ENCODE measurements at regions not wholly inside any gene's neighbourhood (a gene's known extent, or its start where the extent isn't known, plus 50 kb on each side); places are given as distances from the start of the nearest gene placed in this dataset.

GRCh38 chr1:219271818-219272535 is 98.3 kb downstream of the LYPLAL1 start:
- Histone ChIP-seq H3K4me1 (replicated peaks; ENCODE audit: insufficient read depth) (no peaks in the 10 kb centered on the region), H2AFZ (no peak overlapping the region), H3F3A (ENCODE audit: insufficient read depth, low read depth) (no peaks in the 10 kb centered on the region), H3K36me3 (ENCODE audit: low read depth) (no peaks in the 10 kb centered on the region), H3K9me3 (ENCODE audit: insufficient read depth, low read depth) (no peaks in the 10 kb centered on the region), H3K27me3 (ENCODE audit: insufficient read depth, low read depth) (no peaks in the 10 kb centered on the region), H4K20me1 (ENCODE audit: insufficient read depth) (no peaks in the 10 kb centered on the region), H3K9me2 (ENCODE audit: insufficient read depth) (no peaks in the 10 kb centered on the region), H3K27ac (no peak overlapping the region), H3K4me2 (no peak overlapping the region), H3K79me2 (ENCODE audit: low read depth) (no peaks in the 10 kb centered on the region), H3K4me3 (no peak overlapping the region)
- intact Hi-C loops (cut with micrococcal nuclease; ENCODE audit: unreplicated experiment) = no loop called here
- DNase-seq = no peak
- BruUV-seq (replicated peaks) = no TSS peak
- TF ChIP-seq EZH2 (IDR thresholded peaks at IDR 0.05; ENCODE audit: low read depth) (no peak), CTCF (conservative IDR thresholded peaks at IDR 0.05) (no peak)
- ChIA-PET CTCF (no interaction called here), POLR2A (ENCODE audit: unreplicated experiment) (interaction anchor here (0.7 kb wide), 2 partner anchors 10 to 19 kb away, joined by 3 to 7 read pairs; no protein-coding TSS in a partner anchor)

- POLR2A ChIA-PET (ENCODE audit: unreplicated experiment) = no interaction called here
- intact Hi-C loops (cut with micrococcal nuclease; ENCODE audit: unreplicated experiment) = no loop called here
- no peak overlapping the region for H2AFZ ChIP-seq
Measured at GRCh38 chr1:219269171-219269570, 95.5 kb downstream of the LYPLAL1 start.

GRCh38 chr1:219266524-219266923 is 92.8 kb downstream of the LYPLAL1 start:
- BruUV-seq (replicated peaks) = no TSS peak
- TF ChIP-seq EZH2 (IDR thresholded peaks at IDR 0.05; ENCODE audit: low read depth) = no peak
- no peak for TF ChIP-seq CTCF (conservative IDR thresholded peaks at IDR 0.05)
- no peaks in the 10 kb centered on the region for H4K20me1 ChIP-seq (ENCODE audit: insufficient read depth)
- H3K9me2 ChIP-seq (ENCODE audit: insufficient read depth) = no peaks in the 10 kb centered on the region
- no peak overlapping the region for H3K4me3 ChIP-seq
- no peak overlapping the region for H3K27ac ChIP-seq
- intact Hi-C loops (cut with micrococcal nuclease; ENCODE audit: unreplicated experiment) = no loop called here
- CTCF ChIA-PET = no interaction called here
- POLR2A ChIA-PET (ENCODE audit: unreplicated experiment) = no interaction called here
- no peaks in the 10 kb centered on the region for H3K36me3 ChIP-seq (ENCODE audit: low read depth)
- H3K79me2 ChIP-seq (ENCODE audit: low read depth) = no peaks in the 10 kb centered on the region
- H3K27me3 ChIP-seq (ENCODE audit: insufficient read depth, low read depth) = no peaks in the 10 kb centered on the region
- H3F3A ChIP-seq (ENCODE audit: insufficient read depth, low read depth) = no peaks in the 10 kb centered on the region
- no peak overlapping the region for H3K4me2 ChIP-seq
- H2AFZ ChIP-seq = no peak overlapping the region
- no peak for DNase-seq
- H3K9me3 ChIP-seq (ENCODE audit: insufficient read depth, low read depth) = no peaks in the 10 kb centered on the region
- H3K4me1 ChIP-seq (replicated peaks; ENCODE audit: insufficient read depth) = no peaks in the 10 kb centered on the region

More at GRCh38 chr1:219269171-219269570, 95.5 kb downstream of the LYPLAL1 start:
- Histone ChIP-seq H3K79me2 (ENCODE audit: low read depth) (no peaks in the 10 kb centered on the region), H3F3A (ENCODE audit: insufficient read depth, low read depth) (no peaks in the 10 kb centered on the region), H3K4me2 (no peak overlapping the region), H3K4me3 (no peak overlapping the region), H3K36me3 (ENCODE audit: low read depth) (no peaks in the 10 kb centered on the region), H3K4me1 (replicated peaks; ENCODE audit: insufficient read depth) (no peaks in the 10 kb centered on the region), H3K9me2 (ENCODE audit: insufficient read depth) (no peaks in the 10 kb centered on the region), H3K27me3 (ENCODE audit: insufficient read depth, low read depth) (no peaks in the 10 kb centered on the region), H4K20me1 (ENCODE audit: insufficient read depth) (no peaks in the 10 kb centered on the region), H3K9me3 (ENCODE audit: insufficient read depth, low read depth) (no peaks in the 10 kb centered on the region), H3K27ac (no peak overlapping the region)
- TF ChIP-seq CTCF (conservative IDR thresholded peaks at IDR 0.05) (no peak), EZH2 (IDR thresholded peaks at IDR 0.05; ENCODE audit: low read depth) (no peak)
- BruUV-seq (replicated peaks) = no TSS peak
- DNase-seq = no peak
- CTCF ChIA-PET = no interaction called here
